22Rv1 (cell line): ENCODE measurements at regions not wholly inside any gene's neighbourhood (a gene's known extent, or its start where the extent isn't known, plus 50 kb on each side); places are given as distances from the start of the nearest gene placed in this dataset.

Experiments
- CTCF ChIP-seq: fragments of 450-650 bp; IDR thresholded peaks from 2 replicates; pipeline ENCODE4 v1.5.1; 2017; ENCODE audit warnings: mild to moderate bottlenecking
- ZFX ChIP-seq: fragments of 450-650 bp; IDR thresholded peaks from 2 replicates; pipeline ENCODE4 v1.6.1; 2017; ENCODE audit warnings: antibody characterized with exemption, borderline replicate concordance

DNA sequence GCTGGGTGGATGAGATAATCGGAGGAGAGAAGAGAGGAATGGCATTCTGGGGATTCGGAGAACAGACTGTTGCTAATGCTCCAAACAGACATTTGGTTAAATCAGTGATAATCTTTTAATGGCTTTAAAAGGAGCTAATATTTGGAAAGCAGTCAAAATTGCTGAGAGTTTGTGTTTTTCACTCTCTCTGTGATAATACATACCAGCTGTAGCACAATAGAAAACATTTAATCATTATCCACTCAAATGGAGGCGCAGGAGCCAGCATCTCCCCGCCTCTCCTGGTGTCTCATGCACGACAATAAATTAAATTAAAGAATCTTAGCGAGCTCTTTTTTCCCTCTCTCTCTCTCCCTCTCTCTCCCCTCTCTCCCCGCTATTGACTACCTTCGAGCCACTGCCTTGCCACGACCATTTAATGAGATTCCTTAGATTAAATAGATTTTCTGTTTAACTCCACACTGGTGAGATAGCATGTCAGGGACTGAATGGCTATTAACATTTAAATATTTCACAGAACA, 268.6 kb upstream of the MVB12B start:
- TF ChIP-seq CTCF (no peak), ZFX (no peak)
